HepG2 (cell line): ENCODE measurements at regions not wholly inside any gene's neighbourhood (a gene's known extent, or its start where the extent isn't known, plus 50 kb on each side); places are given as distances from the start of the nearest gene placed in this dataset.

ENCODE experiments used
- ATAC-seq: fragments of 200-7000 bp; cut with Tn5 transposase; 3 replicates; pipeline ENCODE4 v1.9.1; 2020; ENCODE audit warnings: mild to moderate bottlenecking, moderate library complexity
- BruUV-seq: library from RNA; stranded (reverse); fragments of 400-500 nt; replicated peaks from 2 replicates; lab custom pipeline; 2021; lab: Mats Ljungman, UMichigan
- CTCF ChIA-PET: fragments of 300-600 bp; formaldehyde crosslinking; extraction: SDS; loops from one replicate; lab custom pipeline; 2021; ENCODE audit warnings: low total read pairs, inconsistent platforms, low intra/inter-chr PET ratio; lab: Yijun Ruan, JAX
- POLR2A ChIA-PET: fragments of 350-600 bp; sonication (Branson Sonifier 250); formaldehyde crosslinking; loops from one replicate; lab custom pipeline; 2020; ENCODE audit warnings: antibody characterized with exemption, inconsistent platforms; lab: Yijun Ruan, JAX
- DNase-seq: peaks from one replicate; pipeline ENCODE4 v3.0.0-alpha.2; 2015; ENCODE audit warnings: low spot score
- FAIRE-seq: peaks from 3 replicates; lab custom pipeline; 2011; peaks lifted over from hg19 to GRCh38; lab: Jason Lieb, UNC
- H2AFZ ChIP-seq: one replicate; pipeline ENCODE4 v1.6.1; 2011; ENCODE audit warnings: low read length, inconsistent platforms
- H3K27ac ChIP-seq: fragments of 300-600 bp; 3 replicates; pipeline ENCODE4 v1.8.0; 2011; ENCODE audit warnings: mixed run types, mild to moderate bottlenecking, mixed read lengths, low read length, inconsistent platforms; ENCODE audit not compliant: insufficient read depth; ENCODE audit errors: extremely low read length
- H3K27me3 ChIP-seq, 2 experiments: fragments of 200-600 bp in 1 of 2; 2 replicates in 1 of 2; 3 replicates in 1 of 2; pipeline versions ENCODE4 v1.6.0 to v1.8.0; 2011; ENCODE audit warnings: low read length in 2 of 2, mild to moderate bottlenecking in 2 of 2, moderate library complexity in 2 of 2, inconsistent platforms in 1 of 2; ENCODE audit not compliant: insufficient read depth in 2 of 2, control insufficient read depth in 1 of 2
- H3K36me3 ChIP-seq, 2 experiments: fragments of 200-600 bp in 1 of 2; replicated peaks in 1 of 2; 2 replicates in 1 of 2; 3 replicates in 1 of 2; pipeline versions ENCODE4 v1.5.1 to v1.8.0; 2011; ENCODE audit warnings: low read length in 2 of 2, inconsistent platforms in 1 of 2; ENCODE audit not compliant: insufficient read depth in 2 of 2, control insufficient read depth in 1 of 2
- H3K4me1 ChIP-seq: 2 replicates; pipeline ENCODE4 v1.5.1; 2012; ENCODE audit warnings: low read length, inconsistent platforms; ENCODE audit not compliant: insufficient read depth
- H3K4me2 ChIP-seq: 2 replicates; pipeline ENCODE4 v1.6.0; 2011; ENCODE audit warnings: low read depth, low read length, inconsistent platforms
- H3K4me3 ChIP-seq, 3 experiments: fragments of 200-600 bp in 1 of 3; sonication (generic), shearing (Covaris generic) in 1 of 3; replicated peaks in 1 of 3; 2 replicates each; pipeline ENCODE4 v1.5.1; 2011 to 2016; ENCODE audit warnings: low read length in 3 of 3, inconsistent platforms in 2 of 3, low read depth in 2 of 3, mild to moderate bottlenecking in 2 of 3, control low read depth in 1 of 3, mixed read lengths in 1 of 3; ENCODE audit not compliant: insufficient read depth in 1 of 3
- H3K79me2 ChIP-seq: one replicate; pipeline ENCODE4 v1.6.1; 2011; ENCODE audit warnings: low read length, inconsistent platforms; ENCODE audit not compliant: insufficient read depth
- H3K9ac ChIP-seq: 2 replicates; pipeline ENCODE4 v1.6.0; 2011; ENCODE audit warnings: mild to moderate bottlenecking, low read depth, low read length, inconsistent platforms; ENCODE audit not compliant: insufficient read depth
- H3K9me3 ChIP-seq: 2 replicates; pipeline ENCODE4 v1.5.1; 2012; ENCODE audit warnings: mild to moderate bottlenecking, low read length
- H4K20me1 ChIP-seq: 2 replicates; pipeline ENCODE4 v1.6.0; 2011; ENCODE audit warnings: inconsistent platforms, mild to moderate bottlenecking, low read length, moderate library complexity; ENCODE audit not compliant: insufficient read depth
- TEF ChIP-seq: sonication (generic); formaldehyde crosslinking; IDR thresholded peaks from 2 replicates; pipeline ENCODE4 v1.5.0; 2020; ENCODE audit warnings: missing genetic modification reagents
- TOE1 ChIP-seq: sonication (generic); formaldehyde crosslinking; IDR thresholded peaks from 2 replicates; pipeline ENCODE4 v1.4.0; 2020; ENCODE audit warnings: mild to moderate bottlenecking, missing genetic modification reagents
- ZMYM2 ChIP-seq: sonication (generic); formaldehyde crosslinking; IDR thresholded peaks from 2 replicates; pipeline ENCODE4 v1.8.0; 2022; ENCODE audit warnings: mild to moderate bottlenecking, missing genetic modification reagents
- ZNF382 ChIP-seq: sonication (generic); formaldehyde crosslinking; IDR thresholded peaks from 2 replicates; pipeline ENCODE4 v1.5.0; 2020; ENCODE audit warnings: missing genetic modification reagents, mild to moderate bottlenecking, borderline replicate concordance
- WGBS: methylation state at CpG from one replicate; pipeline ENCODE4 v1.1.6; 2017; ENCODE audit warnings: low lambda C conversion rate; 5-methylcytosine and 5-hydroxymethylcytosine counted together
- in situ Hi-C: cut with HindIII; loops from 2 replicates; pipeline ENCODE4 v1.10.0; 2017; ENCODE audit warnings: low pct_unique_long_range_greater_than_20kb; ENCODE audit not compliant: extremely low pct_ligation_motif_present
- intact Hi-C: fragments of 100-400 bp; cut with micrococcal nuclease; formaldehyde crosslinking; loops from one replicate; pipeline ENCODE4 v1.10.0; 2022; ENCODE audit not compliant: unreplicated experiment
- TF ChIP-seq, protein P1 (sequence below): sonication (generic); formaldehyde crosslinking; IDR thresholded peaks from 2 replicates; pipeline ENCODE4 v1.4.0; 2020; ENCODE audit warnings: low read depth, mild to moderate bottlenecking, missing genetic modification reagents
- TF ChIP-seq, protein P2 (sequence below): sonication (generic); formaldehyde crosslinking; IDR thresholded peaks from 2 replicates; pipeline ENCODE4 v1.4.0; 2020; ENCODE audit warnings: missing genetic modification reagents

- 10% methylated on average over 3 of the region's 3 CpGs for WGBS
- Histone ChIP-seq H3K9ac (no peak overlapping the region), H3K9me3 (peaks cover 28% of the 10 kb centered on the region), H3K4me2 (no peak overlapping the region), H3K27me3 (no peaks in the 10 kb centered on the region)
- intact Hi-C loops (no loop called here), in situ Hi-C loops (no loop called here)
- no peak for FAIRE-seq
- POLR2A ChIA-PET = no interaction called here
- TF ChIP-seq TEF (no peak), TOE1 (no peak), ZMYM2 (CRISPR knock-in tag) (no peak), ZNF382 (CRISPR knock-in tag) (no peak)
- TF ChIP-seq, protein P1, sequence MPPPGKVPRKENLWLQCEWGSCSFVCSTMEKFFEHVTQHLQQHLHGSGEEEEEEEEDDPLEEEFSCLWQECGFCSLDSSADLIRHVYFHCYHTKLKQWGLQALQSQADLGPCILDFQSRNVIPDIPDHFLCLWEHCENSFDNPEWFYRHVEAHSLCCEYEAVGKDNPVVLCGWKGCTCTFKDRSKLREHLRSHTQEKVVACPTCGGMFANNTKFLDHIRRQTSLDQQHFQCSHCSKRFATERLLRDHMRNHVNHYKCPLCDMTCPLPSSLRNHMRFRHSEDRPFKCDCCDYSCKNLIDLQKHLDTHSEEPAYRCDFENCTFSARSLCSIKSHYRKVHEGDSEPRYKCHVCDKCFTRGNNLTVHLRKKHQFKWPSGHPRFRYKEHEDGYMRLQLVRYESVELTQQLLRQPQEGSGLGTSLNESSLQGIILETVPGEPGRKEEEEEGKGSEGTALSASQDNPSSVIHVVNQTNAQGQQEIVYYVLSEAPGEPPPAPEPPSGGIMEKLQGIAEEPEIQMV (CRISPR knock-in tag) = no peak
- TF ChIP-seq, protein P2, sequence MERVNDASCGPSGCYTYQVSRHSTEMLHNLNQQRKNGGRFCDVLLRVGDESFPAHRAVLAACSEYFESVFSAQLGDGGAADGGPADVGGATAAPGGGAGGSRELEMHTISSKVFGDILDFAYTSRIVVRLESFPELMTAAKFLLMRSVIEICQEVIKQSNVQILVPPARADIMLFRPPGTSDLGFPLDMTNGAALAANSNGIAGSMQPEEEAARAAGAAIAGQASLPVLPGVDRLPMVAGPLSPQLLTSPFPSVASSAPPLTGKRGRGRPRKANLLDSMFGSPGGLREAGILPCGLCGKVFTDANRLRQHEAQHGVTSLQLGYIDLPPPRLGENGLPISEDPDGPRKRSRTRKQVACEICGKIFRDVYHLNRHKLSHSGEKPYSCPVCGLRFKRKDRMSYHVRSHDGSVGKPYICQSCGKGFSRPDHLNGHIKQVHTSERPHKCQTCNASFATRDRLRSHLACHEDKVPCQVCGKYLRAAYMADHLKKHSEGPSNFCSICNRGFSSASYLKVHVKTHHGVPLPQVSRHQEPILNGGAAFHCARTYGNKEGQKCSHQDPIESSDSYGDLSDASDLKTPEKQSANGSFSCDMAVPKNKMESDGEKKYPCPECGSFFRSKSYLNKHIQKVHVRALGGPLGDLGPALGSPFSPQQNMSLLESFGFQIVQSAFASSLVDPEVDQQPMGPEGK (CRISPR knock-in tag) = no peak
- TF ChIP-seq, all 625 proteins: peak for 0
- CTCF ChIA-PET = no interaction called here
- no peaks in the 10 kb centered on the region for H4K20me1 ChIP-seq
- H3K4me1 ChIP-seq = no peaks in the 10 kb centered on the region
- H3K79me2 ChIP-seq = no peaks in the 10 kb centered on the region
- H2AFZ ChIP-seq = no peak overlapping the region
- no peak overlapping the region for H3K27ac ChIP-seq
- no peaks in the 10 kb centered on the region for H3K36me3 ChIP-seq
- DNase-seq (no peak), ATAC-seq (no peak)
- no peak overlapping the region for H3K4me3 ChIP-seq
- no TSS peak for BruUV-seq
Measured at GRCh38 chr2:139759000-139759505, 978.9 kb upstream of the NXPH2 start.
